GM21381 (cell line): ENCODE measurements at regions not wholly inside any gene's neighbourhood (a gene's known extent, or its start where the extent isn't known, plus 50 kb on each side); places are given as distances from the start of the nearest gene placed in this dataset.
A peak's percentile ranks its signal among the peaks of the same experiment; 100 is the strongest.
"Not testable (repeated sequence)": the region's sequence is repeated elsewhere in the genome, so short reads cannot be mapped to it uniquely, and the experiment has no call there.

Experiments
- ATAC-seq: cut with Tn5 transposase; IDR thresholded peaks from one replicate; pipeline ENCODE4 v1.9.1; 2021; ENCODE audit warnings: mild to moderate bottlenecking, moderate library complexity; ENCODE audit not compliant: unreplicated experiment

- no peak for ATAC-seq
Measured at GRCh38 chr3:31094048-31094447, 199.6 kb upstream of the GADL1 start.

DNA sequence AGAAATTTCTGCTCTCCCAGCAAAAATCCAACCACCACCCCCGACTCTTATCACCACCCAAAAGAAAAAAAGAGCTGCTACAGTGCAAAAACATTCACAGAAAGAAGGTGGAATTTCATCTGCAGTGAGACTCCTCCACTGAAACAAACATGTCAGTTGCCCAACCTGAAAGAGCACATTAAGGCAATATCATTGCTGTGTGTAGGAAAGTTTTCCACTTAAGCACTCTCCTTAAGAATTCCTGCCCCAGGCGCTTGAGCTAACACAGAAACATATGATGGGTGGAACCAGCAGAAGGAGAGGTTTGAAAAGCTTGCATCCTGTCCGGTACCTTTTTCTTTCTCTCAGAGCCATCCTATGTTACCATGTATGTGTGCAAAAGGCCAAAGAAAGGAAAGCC, 200.8 kb upstream of the GADL1 start:
- ATAC-seq, result no peak

GRCh38 chr3:31096661-31097395, 202.4 kb upstream of the GADL1 start:
- ATAC-seq, result no peak

DNA sequence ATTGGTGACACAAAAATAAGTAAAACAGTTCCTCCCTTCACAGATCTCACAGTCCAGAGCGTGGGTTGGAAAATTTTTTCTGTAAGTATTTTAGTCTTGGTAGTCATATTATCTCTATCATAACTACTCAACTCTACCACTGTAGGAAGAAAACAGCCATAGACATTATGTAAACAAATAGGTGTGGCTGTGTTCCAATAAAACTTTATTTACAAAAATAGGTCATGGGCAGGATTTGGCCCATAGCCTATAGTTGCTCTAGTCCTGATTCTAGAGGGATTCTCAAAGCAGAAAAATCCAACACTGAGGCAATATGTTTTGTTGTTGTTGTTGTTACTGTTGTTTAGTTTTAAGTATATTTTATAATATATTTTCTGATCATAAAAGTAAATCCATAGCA, 206.1 kb upstream of the GADL1 start:
- ATAC-seq, result no peak

DNA sequence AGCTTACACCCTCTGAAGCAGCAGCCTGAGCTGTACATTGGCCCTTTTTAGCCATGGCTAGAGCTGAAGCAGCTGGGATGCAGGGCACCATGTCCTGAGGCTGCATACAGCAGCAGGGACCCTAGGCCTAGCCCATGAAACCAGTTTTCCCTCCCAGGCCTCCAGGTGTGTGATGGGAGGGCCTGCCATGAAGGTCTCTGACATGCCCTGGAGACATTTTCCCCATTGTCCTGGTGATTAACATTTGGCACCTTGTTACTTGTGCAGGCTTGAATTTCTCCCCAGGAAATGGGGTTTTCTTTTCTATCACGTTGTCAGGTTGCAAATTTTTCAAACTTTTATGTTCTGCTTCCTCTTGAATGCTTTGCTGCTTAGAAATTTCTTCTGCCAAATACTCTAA, 206.8 kb upstream of the GADL1 start:
- ATAC-seq, result not testable (repeated sequence)

- no peak for ATAC-seq
Measured at GRCh38 chr3:31102196-31102879, 207.9 kb upstream of the GADL1 start.

DNA sequence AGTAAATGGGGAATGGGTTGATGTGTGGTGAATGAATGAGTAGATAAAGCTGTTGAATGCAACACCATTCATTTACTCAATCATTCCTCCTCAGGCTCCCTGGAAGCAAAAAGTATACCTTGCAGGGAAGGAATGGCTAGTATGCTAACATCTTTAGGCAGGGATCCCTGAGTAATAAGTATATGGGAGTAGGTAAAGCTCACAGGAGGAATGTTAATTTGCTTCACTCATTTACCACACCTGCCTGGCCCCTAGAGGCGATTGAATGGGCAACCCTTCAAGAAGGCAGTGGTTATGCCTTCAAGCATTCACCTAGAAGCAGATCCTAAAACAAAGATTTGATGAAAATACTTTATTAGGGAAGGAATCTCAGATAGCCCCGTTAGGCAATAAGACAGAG, 208.7 kb upstream of the GADL1 start:
- no peak for ATAC-seq

DNA sequence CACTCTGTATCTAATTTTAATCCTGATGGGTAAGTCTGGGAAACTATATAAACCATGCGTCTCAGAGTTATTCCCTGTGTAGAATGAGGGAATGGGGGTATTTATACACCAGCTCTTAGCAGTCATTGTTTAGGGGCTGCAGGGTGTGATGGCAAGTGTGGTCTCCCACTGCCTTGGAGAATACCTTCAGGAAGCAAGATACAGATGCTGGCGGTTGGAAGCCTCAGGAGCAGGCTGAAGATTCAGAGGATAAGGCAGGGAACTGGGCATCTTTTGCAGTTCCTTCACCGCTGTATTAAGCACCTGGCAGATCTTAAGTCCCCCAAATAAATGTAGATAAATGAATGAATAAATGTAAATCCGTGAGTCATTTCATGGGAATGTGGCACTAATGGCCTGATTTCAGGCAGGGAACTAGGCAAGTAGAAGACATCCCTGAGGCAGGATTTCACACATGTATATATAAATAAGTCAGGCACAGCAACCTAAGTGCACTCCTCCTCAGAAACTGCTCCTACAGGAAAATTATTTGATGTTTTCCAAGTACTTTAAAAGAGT, 209.2 kb upstream of the GADL1 start:
- ATAC-seq, result no peak

- no peak for ATAC-seq
Measured at GRCh38 chr3:31105011-31105410, 210.6 kb upstream of the GADL1 start.

- ATAC-seq, result no peak
Measured at GRCh38 chr3:31105438-31106077, 211.1 kb upstream of the GADL1 start.

DNA sequence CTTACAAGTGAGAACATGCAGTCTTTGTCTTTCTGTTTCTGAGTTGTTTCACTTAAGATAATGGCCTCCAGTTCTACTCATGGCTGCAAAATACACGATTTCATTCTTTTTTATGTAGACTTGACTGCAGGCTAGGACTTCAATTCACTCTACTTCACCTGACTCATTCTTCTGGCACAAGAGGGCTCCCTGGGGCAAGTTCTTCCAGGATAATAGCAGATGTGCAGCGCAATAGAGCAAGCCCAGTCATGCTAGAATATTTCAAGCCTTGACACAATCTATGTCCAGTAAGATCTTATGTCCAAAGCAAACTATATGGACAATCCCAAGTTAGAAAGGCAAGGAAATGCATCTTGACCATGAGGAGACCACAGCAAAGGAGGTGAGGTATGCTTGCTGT, 211.7 kb upstream of the GADL1 start:
- no peak for ATAC-seq

DNA sequence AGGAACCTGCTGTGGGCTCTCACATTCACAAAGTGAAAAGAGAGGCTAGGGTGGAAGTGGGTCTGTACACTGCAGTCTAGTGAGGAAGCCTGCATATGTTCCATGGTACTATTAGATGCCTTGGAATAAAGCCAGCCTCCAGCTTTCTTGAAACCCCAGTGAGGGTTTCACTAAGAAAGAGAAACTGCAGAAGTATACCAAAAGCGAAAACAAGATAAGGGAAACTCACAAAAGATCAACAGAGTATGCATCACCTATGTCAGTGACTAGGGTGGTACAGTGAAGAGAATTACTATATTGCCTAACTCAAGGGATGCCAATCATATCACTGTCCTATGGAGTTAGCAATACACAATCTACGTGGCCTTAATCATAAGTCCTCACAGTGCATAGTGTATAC, 212.5 kb upstream of the GADL1 start:
- peak; percentile 96 for ATAC-seq

DNA sequence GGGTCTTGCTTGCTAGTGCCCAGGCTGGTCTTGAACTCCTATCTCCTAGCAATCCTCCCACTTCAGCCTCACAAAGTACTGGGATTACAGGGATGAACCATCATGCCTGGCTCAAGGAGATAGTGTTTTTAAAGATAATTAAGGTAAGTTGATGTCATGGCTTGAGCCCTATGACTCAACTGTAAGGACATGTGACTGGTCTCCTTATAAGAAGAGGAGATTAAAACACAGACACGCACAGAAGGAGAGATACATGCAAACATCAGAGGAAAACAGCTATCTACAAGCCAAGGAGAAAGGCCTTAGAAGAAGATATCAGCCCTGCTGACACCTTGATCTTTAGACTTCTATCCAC, 220.4 kb upstream of the GADL1 start:
- ATAC-seq, result no peak

DNA sequence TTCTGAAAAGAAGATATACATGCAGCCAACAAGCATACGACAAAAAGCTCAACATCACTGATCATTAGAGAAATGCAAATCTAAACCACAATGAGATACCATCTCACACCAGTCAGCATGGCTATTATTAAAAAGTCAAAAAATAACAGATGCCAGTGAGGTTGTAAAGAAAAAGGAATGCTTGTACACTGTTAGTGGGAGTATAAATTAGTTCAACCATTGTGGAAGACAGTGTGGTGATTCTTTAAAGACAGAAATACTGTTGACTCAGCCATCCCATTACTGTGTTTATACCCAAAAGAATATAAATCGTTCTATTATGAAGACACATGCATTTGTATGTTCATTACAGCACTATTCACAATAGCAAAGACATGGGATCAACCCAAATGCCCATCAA, 221.1 kb upstream of the GADL1 start:
- ATAC-seq, result not testable (repeated sequence)

GRCh38 chr3:31116651-31117050, 222.2 kb upstream of the GADL1 start:
- no peak for ATAC-seq

DNA sequence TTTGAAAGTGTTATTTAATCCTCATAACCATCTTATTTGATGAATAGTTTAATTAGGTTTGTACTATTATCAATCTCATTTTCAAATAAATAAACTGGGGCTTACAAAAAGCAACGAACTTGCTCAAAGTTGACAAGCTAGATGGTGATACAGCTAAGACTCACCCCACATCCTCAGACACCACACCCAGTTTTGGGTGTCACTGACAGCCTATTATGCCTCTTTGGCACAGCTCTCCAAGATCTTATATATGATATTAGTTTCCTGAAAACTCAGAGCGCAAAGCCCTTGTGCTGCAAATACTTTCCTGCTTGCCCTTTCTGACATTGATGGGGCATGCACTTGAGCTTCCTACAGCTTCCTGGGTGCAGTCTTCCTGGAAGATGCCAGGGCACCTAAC, 223.4 kb upstream of the GADL1 start:
- ATAC-seq, result no peak

- no peak for ATAC-seq
Measured at GRCh38 chr3:31124373-31124772, 229.9 kb upstream of the GADL1 start.

GRCh38 chr3:31125413-31126020, 231.1 kb upstream of the GADL1 start:
- ATAC-seq, result no peak

DNA sequence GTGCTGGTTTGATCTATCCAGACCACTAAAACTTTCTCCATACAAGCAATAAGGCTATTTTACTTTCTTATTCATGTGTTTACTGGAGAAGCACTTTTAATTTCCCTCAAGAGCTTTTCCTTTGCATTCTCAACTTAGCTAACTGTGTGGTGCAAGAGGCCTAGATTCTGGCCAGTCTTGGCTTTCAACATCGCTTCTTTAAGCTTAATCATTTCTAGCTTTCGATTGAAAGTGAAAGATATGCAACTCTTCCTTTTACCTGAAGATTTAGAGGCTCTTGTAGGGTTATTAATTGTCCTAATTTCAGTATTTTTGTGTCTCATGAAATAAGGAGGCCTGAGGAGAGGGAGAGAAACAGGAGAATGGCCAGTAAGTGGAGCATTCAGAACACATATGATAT, 234.8 kb upstream of the GADL1 start:
- ATAC-seq, result peak; percentile 45

DNA sequence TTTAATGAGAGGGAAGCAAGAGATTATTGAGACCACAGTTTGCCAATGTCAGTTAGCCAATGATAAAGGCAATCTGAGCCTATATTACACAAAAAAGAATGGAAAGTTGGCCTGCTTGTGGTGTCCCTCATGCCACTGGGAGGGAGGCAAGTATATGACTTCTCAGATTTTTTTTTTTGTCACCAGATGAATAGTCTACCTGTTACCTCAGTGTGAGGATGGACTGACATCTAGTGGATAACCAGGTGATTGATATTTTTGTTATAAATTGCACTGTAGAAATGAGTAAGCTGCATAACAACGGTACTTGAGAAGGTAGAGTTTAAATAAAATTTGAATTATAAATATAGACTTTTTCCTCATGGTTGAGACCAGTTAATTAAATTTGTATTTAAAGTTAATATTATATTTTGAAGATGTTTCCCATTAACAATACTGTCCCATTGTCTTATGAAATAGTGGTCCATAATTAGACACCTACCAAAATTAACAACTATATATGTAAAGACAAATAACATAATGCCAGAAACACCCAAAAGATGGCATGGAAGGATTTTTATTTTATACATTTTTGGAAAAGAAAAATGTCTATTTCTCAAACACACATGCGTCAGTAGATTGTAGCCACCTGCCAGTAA, 237.8 kb upstream of the GADL1 start:
- ATAC-seq, result no peak

GRCh38 chr3:31133541-31133940, 239.1 kb upstream of the GADL1 start:
- ATAC-seq, result no peak
